ENCODE measurements at regions not wholly inside any gene's neighbourhood (a gene's known extent, or its start where the extent isn't known, plus 50 kb on each side); places are given as distances from the start of the nearest gene placed in this dataset.

DNA sequence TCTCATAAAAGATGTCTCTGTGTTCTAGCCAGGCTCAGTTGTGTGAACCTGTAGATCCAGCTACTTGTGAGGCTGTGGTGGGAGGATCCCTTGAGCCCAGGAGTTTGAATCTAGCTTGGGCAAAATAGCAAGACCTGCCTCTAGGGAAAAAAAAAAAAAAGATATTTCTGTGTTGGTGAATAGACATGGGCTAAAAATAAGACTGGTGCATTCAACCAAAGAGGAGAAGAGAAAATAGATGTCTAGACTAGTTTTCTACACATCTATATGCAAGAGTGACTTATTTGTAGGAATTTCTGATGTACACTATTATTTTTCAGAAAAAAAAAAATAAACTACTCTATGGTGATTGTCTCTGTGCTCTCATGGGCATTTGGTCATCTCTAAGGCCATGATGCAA, 555.1 kb downstream of the BCL11A start:
- TF ChIP-seq RARB (CRISPR knock-in tag; IDR thresholded peaks at IDR 0.05) = no peak
- TF ChIP-seq ZNF70 (CRISPR knock-in tag; IDR thresholded peaks at IDR 0.05) = no peak
- TF ChIP-seq ZFP30 (CRISPR knock-in tag; IDR thresholded peaks at IDR 0.05) = no peak
- no peak for TF ChIP-seq PPARA (CRISPR knock-in tag; IDR thresholded peaks at IDR 0.05; ENCODE audit: borderline replicate concordance)
- no peak for TF ChIP-seq ARNTL (CRISPR knock-in tag; IDR thresholded peaks at IDR 0.05; ENCODE audit: borderline replicate concordance, low read depth)
- no peak for TF ChIP-seq BACH2 (CRISPR knock-in tag; IDR thresholded peaks at IDR 0.05; ENCODE audit: borderline replicate concordance)
- no peak for TF ChIP-seq ZNF565 (CRISPR knock-in tag; conservative IDR thresholded peaks at IDR 0.05; ENCODE audit: low read depth)
- TF ChIP-seq OSR1 (CRISPR knock-in tag; IDR thresholded peaks at IDR 0.05) = no peak
- no peak for TF ChIP-seq TOX (CRISPR knock-in tag; IDR thresholded peaks at IDR 0.05; ENCODE audit: borderline replicate concordance)
- TF ChIP-seq TCF4 (CRISPR knock-in tag; IDR thresholded peaks at IDR 0.05; ENCODE audit: borderline replicate concordance) = no peak
- no peak for TF ChIP-seq ZNF8 (CRISPR knock-in tag; IDR thresholded peaks at IDR 0.05)
- TF ChIP-seq ESRRG (CRISPR knock-in tag; IDR thresholded peaks at IDR 0.05) = no peak
- no peak for TF ChIP-seq CREB5 (CRISPR knock-in tag; IDR thresholded peaks at IDR 0.05; ENCODE audit: low read depth)
- TF ChIP-seq ZC3H10 (CRISPR knock-in tag; IDR thresholded peaks at IDR 0.05) = no peak
- TF ChIP-seq ZFP3 (CRISPR knock-in tag; IDR thresholded peaks at IDR 0.05) = no peak
- no peak for ATAC-seq

DNA sequence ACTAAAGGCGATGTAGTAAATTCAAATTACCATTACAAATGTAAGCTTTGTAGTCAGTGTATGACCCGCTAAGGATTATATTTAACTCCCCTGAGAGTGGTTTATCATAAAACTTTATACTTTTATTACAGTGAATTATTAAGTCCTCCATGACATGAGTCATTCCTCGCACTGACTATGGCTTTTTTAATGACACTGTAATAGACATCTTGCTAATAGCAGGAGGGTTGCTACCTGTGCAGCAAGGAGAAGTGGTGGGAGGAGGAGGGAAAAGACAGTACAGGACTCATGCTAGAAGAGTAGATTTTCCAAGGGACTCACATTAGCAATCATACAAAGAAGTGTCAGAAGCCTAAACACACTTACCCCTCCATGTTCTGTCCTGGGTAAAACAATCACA, 556.1 kb downstream of the BCL11A start:
- ATAC-seq = no peak
- TF ChIP-seq OSR1 (CRISPR knock-in tag; IDR thresholded peaks at IDR 0.05) (no peak), TOX (CRISPR knock-in tag; IDR thresholded peaks at IDR 0.05; ENCODE audit: borderline replicate concordance) (no peak), ESRRG (CRISPR knock-in tag; IDR thresholded peaks at IDR 0.05) (no peak), ZFP3 (CRISPR knock-in tag; IDR thresholded peaks at IDR 0.05) (no peak), ZNF8 (CRISPR knock-in tag; IDR thresholded peaks at IDR 0.05) (no peak), CREB5 (CRISPR knock-in tag; IDR thresholded peaks at IDR 0.05; ENCODE audit: low read depth) (no peak), GLIS3 (CRISPR knock-in tag; IDR thresholded peaks at IDR 0.05) (no peak), SNAI2 (CRISPR knock-in tag; IDR thresholded peaks at IDR 0.05) (no peak), BACH2 (CRISPR knock-in tag; IDR thresholded peaks at IDR 0.05; ENCODE audit: borderline replicate concordance) (no peak), PPARA (CRISPR knock-in tag; IDR thresholded peaks at IDR 0.05; ENCODE audit: borderline replicate concordance) (no peak), ARNTL (CRISPR knock-in tag; IDR thresholded peaks at IDR 0.05; ENCODE audit: borderline replicate concordance, low read depth) (no peak), CSRNP3 (CRISPR knock-in tag; IDR thresholded peaks at IDR 0.05) (no peak), ZNF565 (CRISPR knock-in tag; conservative IDR thresholded peaks at IDR 0.05; ENCODE audit: low read depth) (no peak), ZFP30 (CRISPR knock-in tag; IDR thresholded peaks at IDR 0.05) (no peak), POU6F1 (CRISPR knock-in tag; IDR thresholded peaks at IDR 0.05; ENCODE audit: borderline replicate concordance, low read depth) (no peak), TCF4 (CRISPR knock-in tag; IDR thresholded peaks at IDR 0.05; ENCODE audit: borderline replicate concordance) (no peak), ISL1 (CRISPR knock-in tag; IDR thresholded peaks at IDR 0.05) (no peak)
- TF ChIP-seq, protein P1, sequence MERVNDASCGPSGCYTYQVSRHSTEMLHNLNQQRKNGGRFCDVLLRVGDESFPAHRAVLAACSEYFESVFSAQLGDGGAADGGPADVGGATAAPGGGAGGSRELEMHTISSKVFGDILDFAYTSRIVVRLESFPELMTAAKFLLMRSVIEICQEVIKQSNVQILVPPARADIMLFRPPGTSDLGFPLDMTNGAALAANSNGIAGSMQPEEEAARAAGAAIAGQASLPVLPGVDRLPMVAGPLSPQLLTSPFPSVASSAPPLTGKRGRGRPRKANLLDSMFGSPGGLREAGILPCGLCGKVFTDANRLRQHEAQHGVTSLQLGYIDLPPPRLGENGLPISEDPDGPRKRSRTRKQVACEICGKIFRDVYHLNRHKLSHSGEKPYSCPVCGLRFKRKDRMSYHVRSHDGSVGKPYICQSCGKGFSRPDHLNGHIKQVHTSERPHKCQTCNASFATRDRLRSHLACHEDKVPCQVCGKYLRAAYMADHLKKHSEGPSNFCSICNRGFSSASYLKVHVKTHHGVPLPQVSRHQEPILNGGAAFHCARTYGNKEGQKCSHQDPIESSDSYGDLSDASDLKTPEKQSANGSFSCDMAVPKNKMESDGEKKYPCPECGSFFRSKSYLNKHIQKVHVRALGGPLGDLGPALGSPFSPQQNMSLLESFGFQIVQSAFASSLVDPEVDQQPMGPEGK (CRISPR knock-in tag; IDR thresholded peaks at IDR 0.05; ENCODE audit: borderline replicate concordance) = no peak

DNA sequence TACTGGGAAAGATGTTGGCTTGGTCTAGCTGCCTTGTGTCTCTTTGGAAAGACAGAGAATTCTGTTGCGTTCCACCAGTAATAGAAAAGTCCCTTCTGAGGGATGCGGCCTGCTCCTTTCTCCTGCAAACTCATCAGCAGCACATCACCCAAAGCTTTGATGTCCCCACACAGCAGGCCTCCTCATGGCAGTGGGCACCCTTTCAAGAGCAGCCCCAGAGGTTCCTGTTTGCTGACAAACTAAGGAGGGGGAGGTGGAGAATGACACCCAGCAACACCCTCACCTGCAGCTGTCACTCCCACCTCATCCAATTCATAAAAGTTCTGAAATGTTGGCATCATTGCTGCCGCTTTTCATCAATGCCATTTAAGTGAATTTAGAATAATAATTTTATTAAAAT, 556.6 kb downstream of the BCL11A start:
- TF ChIP-seq GLIS3 (CRISPR knock-in tag; IDR thresholded peaks at IDR 0.05) = no peak
- no peak for TF ChIP-seq ZC3H10 (CRISPR knock-in tag; IDR thresholded peaks at IDR 0.05)
- no peak for TF ChIP-seq ZNF70 (CRISPR knock-in tag; IDR thresholded peaks at IDR 0.05)
- no peak for TF ChIP-seq CREB5 (CRISPR knock-in tag; IDR thresholded peaks at IDR 0.05; ENCODE audit: low read depth)
- TF ChIP-seq TCF4 (CRISPR knock-in tag; IDR thresholded peaks at IDR 0.05; ENCODE audit: borderline replicate concordance) = no peak
- TF ChIP-seq ARNTL (CRISPR knock-in tag; IDR thresholded peaks at IDR 0.05; ENCODE audit: borderline replicate concordance, low read depth) = no peak
- no peak for TF ChIP-seq ZFP3 (CRISPR knock-in tag; IDR thresholded peaks at IDR 0.05)
- no peak for TF ChIP-seq ZNF8 (CRISPR knock-in tag; IDR thresholded peaks at IDR 0.05)
- no peak for TF ChIP-seq ZFP30 (CRISPR knock-in tag; IDR thresholded peaks at IDR 0.05)
- TF ChIP-seq OSR1 (CRISPR knock-in tag; IDR thresholded peaks at IDR 0.05) = no peak
- TF ChIP-seq POU6F1 (CRISPR knock-in tag; IDR thresholded peaks at IDR 0.05; ENCODE audit: borderline replicate concordance, low read depth) = no peak
- TF ChIP-seq, protein P1 (CRISPR knock-in tag; IDR thresholded peaks at IDR 0.05; ENCODE audit: borderline replicate concordance) = no peak
- no peak for TF ChIP-seq ISL1 (CRISPR knock-in tag; IDR thresholded peaks at IDR 0.05)
- no peak for TF ChIP-seq ZNF565 (CRISPR knock-in tag; conservative IDR thresholded peaks at IDR 0.05; ENCODE audit: low read depth)
- no peak for ATAC-seq
